Keratinocyte (primary cell): ENCODE measurements at regions not wholly inside any gene's neighbourhood (a gene's known extent, or its start where the extent isn't known, plus 50 kb on each side); places are given as distances from the start of the nearest gene placed in this dataset.
A peak's percentile ranks its signal among the peaks of the same experiment; 100 is the strongest.

Source experiments
- DNase-seq: peaks from one replicate; pipeline ENCODE4 v3.0.0-alpha.2; 2011; ENCODE audit warnings: low read depth, missing footprints, low spot score
- FAIRE-seq: peaks from 2 replicates; lab custom pipeline; 2011; peaks lifted over from hg19 to GRCh38; lab: Jason Lieb, UNC
- H2AFZ ChIP-seq: 2 replicates; pipeline ENCODE4 v1.6.0; 2012; ENCODE audit warnings: low read length, control low read depth, inconsistent platforms; ENCODE audit not compliant: control insufficient read depth
- H3K27ac ChIP-seq: 2 replicates; pipeline ENCODE4 v1.5.1; 2011; ENCODE audit warnings: low read length; ENCODE audit not compliant: control insufficient read depth, insufficient read depth
- H3K27me3 ChIP-seq: 3 replicates; pipeline ENCODE4 v1.6.0; 2011; ENCODE audit warnings: low read length; ENCODE audit not compliant: control insufficient read depth, insufficient read depth; ENCODE audit errors: extremely low read depth
- H3K36me3 ChIP-seq, 2 experiments: 2 replicates in 1 of 2; 3 replicates in 1 of 2; pipeline ENCODE4 v1.5.1; 2011; ENCODE audit warnings: low read length in 2 of 2, mild to moderate bottlenecking in 1 of 2; ENCODE audit not compliant: control insufficient read depth in 2 of 2, insufficient read depth in 2 of 2; ENCODE audit errors: extremely low read depth in 1 of 2
- H3K4me1 ChIP-seq: 3 replicates; pipeline ENCODE4 v1.5.1; 2011; ENCODE audit warnings: low read length; ENCODE audit not compliant: control insufficient read depth, insufficient read depth; ENCODE audit errors: extremely low read depth
- H3K4me2 ChIP-seq: 3 replicates; pipeline ENCODE4 v1.6.0; 2011; ENCODE audit warnings: low read depth, low read length; ENCODE audit not compliant: control insufficient read depth, insufficient read depth; ENCODE audit errors: extremely low read depth
- H3K4me3 ChIP-seq, 3 experiments: fragments of 200-600 bp in 1 of 3; sonication (generic) in 1 of 3; 2 replicates in 2 of 3; 3 replicates in 1 of 3; pipeline ENCODE4 v1.5.1; 2011 to 2016; ENCODE audit warnings: low read length in 3 of 3, mild to moderate bottlenecking in 3 of 3, control low read depth in 2 of 3, inconsistent platforms in 1 of 3, low read depth in 1 of 3, mixed read lengths in 1 of 3, mixed run types in 1 of 3, moderate library complexity in 1 of 3; ENCODE audit not compliant: control insufficient read depth in 2 of 3, insufficient read depth in 2 of 3; ENCODE audit errors: extremely low read depth in 1 of 3
- H3K79me2 ChIP-seq: 2 replicates; pipeline ENCODE4 v1.6.0; 2012; ENCODE audit warnings: low read length; ENCODE audit not compliant: control insufficient read depth, insufficient read depth
- H3K9ac ChIP-seq: 3 replicates; pipeline ENCODE4 v1.6.0; 2011; ENCODE audit warnings: low read length; ENCODE audit not compliant: control insufficient read depth, insufficient read depth; ENCODE audit errors: extremely low read depth
- H3K9me1 ChIP-seq: 3 replicates; pipeline ENCODE4 v1.6.0; 2011; ENCODE audit warnings: low read length; ENCODE audit not compliant: control insufficient read depth, insufficient read depth; ENCODE audit errors: extremely low read depth
- H3K9me3 ChIP-seq: 2 replicates; pipeline ENCODE4 v1.5.1; 2012; ENCODE audit warnings: low read depth, low read length; ENCODE audit not compliant: control insufficient read depth
- H4K20me1 ChIP-seq: 3 replicates; pipeline ENCODE4 v1.6.0; 2011; ENCODE audit warnings: low read length; ENCODE audit not compliant: control insufficient read depth, insufficient read depth; ENCODE audit errors: extremely low read depth
- CTCF ChIP-seq, 3 experiments: IDR thresholded peaks in 1 of 3; conservative IDR thresholded peaks in 1 of 3; optimal IDR thresholded peaks in 1 of 3; 2 replicates in 2 of 3; 3 replicates in 1 of 3; pipeline versions ENCODE3 to v1.5.1; 2011; ENCODE audit warnings: low read length in 3 of 3, mild to moderate bottlenecking in 3 of 3, moderate library complexity in 2 of 3, control low read depth in 1 of 3, inconsistent platforms in 1 of 3; ENCODE audit not compliant: insufficient read depth in 2 of 3; ENCODE audit errors: extremely low read depth in 1 of 3
- EZH2 ChIP-seq: IDR thresholded peaks from one replicate; pipeline ENCODE4 v1.6.1; 2012; ENCODE audit warnings: inconsistent platforms, mild to moderate bottlenecking, low read length, moderate library complexity
- dilution Hi-C: fragments of 300-500 bp; cut with MboI; formaldehyde crosslinking; loops from one replicate; pipeline ENCODE4 v1.7.0; 2020; ENCODE audit warnings: low sequenced_read_pairs; ENCODE audit not compliant: extremely low pct_ligation_motif_present

- Histone ChIP-seq H4K20me1 (no peaks in the 10 kb centered on the region), H3K9me3 (no peaks in the 10 kb centered on the region), H3K79me2 (no peaks in the 10 kb centered on the region), H3K9ac (no peak overlapping the region), H3K4me2 (peak overlapping the region; percentile 71), H3K27me3 (peaks cover 53% of the 10 kb centered on the region), H2AFZ (peak overlapping the region; percentile 23), H3K36me3 (no peaks in the 10 kb centered on the region), H3K4me3 (peak overlapping the region in 1 of 3 experiments; percentile 18), H3K27ac (no peak overlapping the region), H3K9me1 (no peaks in the 10 kb centered on the region), H3K4me1 (peaks cover 5% of the 10 kb centered on the region)
- no peak for TF ChIP-seq CTCF (optimal IDR thresholded peaks at IDR 0.05 in 1 of 3, IDR thresholded peaks at IDR 0.05 in 1 of 3, conservative IDR thresholded peaks at IDR 0.05 in 1 of 3; ENCODE audit: extremely low read depth in 1 of 3, insufficient read depth in 2 of 3, low read length in 3 of 3)
- TF ChIP-seq EZH2 = no peak
- dilution Hi-C loops = no loop called here
- FAIRE-seq (no peak), DNase-seq (no peak)
These were observed 54.5 kb upstream of the BCOR start for GRCh38 chrX:40152173-40152711.

GRCh38 chrX:40151211-40152172 is 53.7 kb upstream of the BCOR start:
- Histone ChIP-seq H3K27ac (no peak overlapping the region), H3K9ac (no peak overlapping the region), H3K4me2 (no peak overlapping the region), H3K4me1 (peaks cover 5% of the 10 kb centered on the region), H4K20me1 (no peaks in the 10 kb centered on the region), H3K79me2 (no peaks in the 10 kb centered on the region), H2AFZ (no peak overlapping the region), H3K9me3 (no peaks in the 10 kb centered on the region), H3K9me1 (no peaks in the 10 kb centered on the region), H3K36me3 (no peaks in the 10 kb centered on the region), H3K4me3 (no peak overlapping the region), H3K27me3 (peaks cover 54% of the 10 kb centered on the region)
- dilution Hi-C loops = no loop called here
- DNase-seq = no peak
- no peak for FAIRE-seq
- TF ChIP-seq CTCF (optimal IDR thresholded peaks at IDR 0.05 in 1 of 3, IDR thresholded peaks at IDR 0.05 in 1 of 3, conservative IDR thresholded peaks at IDR 0.05 in 1 of 3; ENCODE audit: extremely low read depth in 1 of 3, insufficient read depth in 2 of 3, low read length in 3 of 3) = no peak
- no peak for TF ChIP-seq EZH2
